CD4-positive, alpha-beta T cell treated with Interleukin-17A for 1 hour (primary cell): ENCODE measurements at regions not wholly inside any gene's neighbourhood (a gene's known extent, or its start where the extent isn't known, plus 50 kb on each side); places are given as distances from the start of the nearest gene placed in this dataset.

ENCODE experiments used
- DNase-seq: peaks from one replicate; pipeline ENCODE4 v3.0.0-alpha.2; 2020

DNA sequence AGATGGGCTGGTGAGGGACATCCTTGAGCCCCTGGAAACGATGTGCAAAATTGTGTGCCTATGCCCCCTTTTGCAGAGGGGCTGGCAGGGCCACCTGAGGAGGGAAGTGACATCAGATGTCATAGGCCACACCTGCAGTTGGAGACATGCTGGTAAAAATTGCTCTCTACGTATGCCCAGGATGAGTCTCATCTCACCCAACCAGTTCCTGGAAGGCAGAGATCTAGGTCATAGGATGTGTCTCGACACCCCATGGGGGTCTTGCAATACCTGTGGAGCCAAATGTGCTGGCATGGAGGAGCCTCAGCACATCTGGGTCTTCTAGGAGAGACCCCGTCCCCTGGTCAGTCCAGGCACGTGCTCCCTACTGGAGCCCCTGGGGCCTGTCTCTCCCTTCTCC lies 96.5 kb upstream of the TLE3 start:
- DNase-seq = no peak

DNA sequence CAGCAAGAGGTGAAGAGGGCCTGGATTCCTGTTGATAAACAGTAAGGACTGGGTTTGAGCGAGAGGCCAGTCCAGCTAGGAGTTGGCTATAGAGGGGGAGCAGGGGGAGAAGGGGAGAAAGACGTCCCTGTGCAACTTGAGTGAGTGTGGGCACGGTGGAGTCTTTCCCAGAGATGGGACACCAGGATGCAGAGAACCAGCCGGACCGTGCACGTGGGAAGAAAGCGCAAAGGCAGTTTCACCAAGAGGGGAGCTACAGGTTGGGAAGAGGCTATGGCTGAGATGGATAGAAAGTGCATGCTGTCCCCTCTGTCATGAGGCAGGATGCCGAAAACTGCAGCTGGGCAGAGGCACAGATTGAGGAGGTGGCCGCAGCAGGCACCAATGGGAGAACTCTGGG lies 96.0 kb upstream of the TLE3 start:
- DNase-seq = no peak

DNA sequence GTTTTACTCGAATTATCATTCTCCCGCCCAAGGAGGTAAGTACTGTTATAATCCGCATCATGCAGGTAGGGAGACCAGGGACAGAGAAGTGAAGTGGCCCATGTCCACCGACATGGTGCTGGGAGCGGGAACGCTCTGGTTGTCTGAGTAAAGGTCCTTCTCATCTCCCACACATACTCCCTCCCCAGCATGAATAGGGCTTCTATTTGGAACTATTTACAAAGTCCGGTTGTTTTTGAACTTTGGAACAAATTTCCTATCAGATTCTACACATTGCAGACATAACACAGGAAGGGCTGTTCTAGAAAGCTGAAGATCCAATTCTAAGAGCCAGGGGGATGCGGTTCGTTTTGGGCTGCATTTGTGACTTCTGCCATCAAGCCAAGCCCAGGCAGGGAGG lies 94.8 kb upstream of the TLE3 start:
- DNase-seq = no peak

DNA sequence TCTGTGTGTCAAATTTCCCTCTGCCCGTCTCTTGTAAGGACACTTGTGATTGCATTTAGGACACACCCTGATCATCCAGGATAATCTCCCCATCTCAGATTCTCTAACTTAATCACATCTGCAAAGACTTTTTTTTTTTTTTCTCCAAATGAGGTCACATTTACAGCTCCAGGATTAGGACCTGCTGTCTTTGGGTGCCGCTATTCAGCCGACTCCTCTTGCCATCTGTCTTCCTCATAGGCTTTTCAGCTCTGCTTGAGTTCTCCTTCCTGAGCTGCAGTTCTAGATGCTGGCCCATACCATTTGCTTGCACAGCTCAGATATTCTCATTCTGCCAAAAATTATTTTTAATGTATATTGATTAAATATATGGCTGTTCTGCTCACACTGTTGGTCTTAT lies 94.3 kb upstream of the TLE3 start:
- DNase-seq = no peak

DNA sequence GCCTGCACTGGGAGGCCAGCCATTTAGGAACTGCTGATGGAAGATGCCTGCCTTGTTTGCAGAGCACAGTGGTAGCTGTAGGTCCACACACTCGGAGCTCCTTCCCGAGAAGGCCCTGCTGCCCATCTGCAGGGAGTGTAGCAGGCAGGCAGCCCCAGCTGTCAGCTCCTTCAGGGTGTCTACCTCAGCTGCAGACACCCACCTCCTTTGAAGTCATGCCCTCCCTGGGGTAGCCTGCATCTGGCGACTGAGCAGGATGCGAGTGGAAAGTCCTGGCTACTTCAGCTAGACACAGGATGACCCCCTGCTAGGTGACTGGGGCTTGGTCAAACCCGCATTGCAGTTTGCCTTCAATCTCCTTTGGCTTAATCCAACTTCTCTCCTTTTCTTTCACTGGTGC lies 93.2 kb upstream of the TLE3 start:
- DNase-seq = no peak

DNA sequence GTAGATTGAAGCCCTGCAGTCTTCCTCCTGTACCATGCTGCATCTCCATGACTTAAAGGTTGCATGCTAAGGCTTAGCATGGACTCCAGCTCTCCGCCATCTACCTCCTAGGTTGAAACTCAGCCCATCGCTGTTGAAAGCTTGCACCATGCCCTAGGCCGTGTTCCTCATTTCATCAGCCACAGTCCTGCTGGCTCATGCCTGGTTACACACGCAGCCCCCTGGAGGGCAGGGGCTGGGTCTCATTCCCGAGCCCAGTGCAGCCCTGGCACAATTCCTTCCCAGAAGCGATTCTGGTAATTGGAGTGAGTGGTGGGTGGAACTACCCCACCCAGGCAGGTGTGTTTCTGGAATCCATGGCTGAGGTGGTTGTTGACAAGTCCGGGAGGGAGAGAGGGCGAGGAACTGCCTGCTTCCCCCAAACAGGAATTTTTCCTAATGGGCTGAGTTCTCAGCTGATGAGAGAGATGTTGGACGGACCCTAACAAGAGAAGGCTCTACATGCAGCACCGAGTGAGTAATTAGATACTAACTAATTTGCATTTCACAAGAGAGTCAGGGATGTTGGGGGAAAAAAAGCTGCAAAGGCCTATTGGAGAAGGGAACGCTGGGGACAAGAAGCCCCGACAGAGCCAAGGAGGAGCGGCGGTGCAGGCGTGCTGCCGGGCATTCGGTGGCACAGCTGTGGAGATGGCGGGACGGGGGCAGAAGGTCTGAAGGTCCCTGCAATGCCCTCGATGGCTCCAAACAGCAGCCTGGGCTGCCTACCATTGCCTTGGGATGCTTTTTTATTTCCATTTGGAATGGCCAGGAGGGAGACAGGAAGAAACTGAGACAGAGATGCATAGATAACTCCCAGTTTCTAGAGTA lies 92.3 kb upstream of the TLE3 start:
- DNase-seq = no peak

DNA sequence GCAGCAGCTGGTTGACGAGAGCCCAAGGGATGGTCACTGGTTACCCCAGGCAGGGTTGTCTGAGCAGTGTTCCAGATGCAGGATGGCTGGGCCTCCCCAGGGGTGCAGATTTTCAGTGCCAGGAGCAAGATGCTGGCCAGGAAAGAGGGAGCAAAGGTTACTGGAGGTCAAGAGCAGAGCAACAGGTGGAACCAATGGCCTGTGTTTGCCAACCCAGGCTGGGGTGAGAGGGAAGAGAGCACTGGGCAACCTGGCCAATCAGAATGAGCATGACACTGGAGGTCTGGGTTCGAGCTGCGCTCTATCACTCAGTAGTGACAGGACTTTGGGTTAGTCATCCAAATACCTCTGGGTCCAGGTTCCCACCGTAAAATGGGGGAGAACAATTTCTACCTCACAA lies 90.6 kb upstream of the TLE3 start:
- no peak for DNase-seq

DNA sequence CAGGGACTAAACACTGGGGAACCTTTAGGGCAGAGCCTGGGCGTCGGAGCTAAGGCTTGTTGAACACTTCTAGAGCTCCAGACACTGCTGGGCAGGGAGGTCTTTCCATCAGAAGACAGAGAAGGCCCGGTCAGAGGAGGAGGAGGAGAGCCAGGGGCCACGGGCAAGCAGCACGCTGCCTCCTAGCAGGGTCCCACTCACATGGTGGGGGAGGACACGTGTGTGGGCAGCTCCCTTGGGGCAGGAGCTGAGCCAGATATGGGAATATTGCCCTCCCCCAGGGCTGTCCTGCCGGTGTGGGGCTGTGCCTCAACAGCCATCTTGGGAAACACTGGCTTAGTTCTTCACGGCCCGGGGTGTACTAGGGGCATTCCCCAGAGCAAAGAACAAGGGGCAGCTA lies 89.6 kb upstream of the TLE3 start:
- no peak for DNase-seq

DNA sequence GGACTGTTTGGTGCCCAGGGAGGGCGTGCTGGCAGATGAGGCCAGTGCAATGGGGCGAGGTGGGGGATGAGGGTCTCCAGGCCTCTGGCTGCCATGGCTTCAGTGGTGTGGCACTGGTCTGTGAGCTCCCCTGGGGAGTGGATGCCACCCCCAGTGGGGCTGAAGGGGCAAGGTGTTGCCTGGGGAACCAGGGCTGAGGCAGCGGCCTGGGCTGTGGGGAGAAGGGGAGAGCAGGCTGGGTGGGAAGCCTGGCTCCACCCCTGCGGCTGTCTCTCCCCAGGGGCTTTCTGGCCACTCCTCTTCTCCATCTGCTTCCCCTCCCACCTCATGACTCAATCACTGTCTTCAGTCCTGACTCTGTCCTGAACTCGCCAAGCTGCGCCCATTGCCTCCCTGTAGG lies 88.4 kb upstream of the TLE3 start:
- DNase-seq = no peak

DNA sequence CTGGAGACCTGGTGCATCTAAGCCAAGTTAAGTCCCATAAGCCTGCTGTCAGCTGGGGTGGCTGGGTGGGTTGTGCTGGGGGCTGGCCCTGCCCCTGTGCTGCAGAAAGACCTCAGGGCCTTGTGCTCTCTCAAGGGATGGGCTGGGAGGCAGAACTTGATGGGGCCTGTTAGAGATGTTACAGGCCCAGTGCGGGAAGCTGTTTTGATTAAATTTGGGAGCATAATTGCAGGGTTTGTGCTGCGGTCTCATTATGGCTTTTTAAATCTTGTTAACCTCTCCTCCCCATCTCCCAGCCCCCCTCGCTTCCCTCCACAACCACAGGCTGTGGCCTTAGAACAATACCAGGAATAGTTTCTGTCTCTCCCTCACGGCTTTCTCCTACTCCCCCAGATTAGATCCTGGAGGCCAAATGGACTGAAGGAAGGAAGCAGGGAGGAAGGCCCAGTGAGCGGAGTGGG lies 87.6 kb upstream of the TLE3 start:
- no peak for DNase-seq

DNA sequence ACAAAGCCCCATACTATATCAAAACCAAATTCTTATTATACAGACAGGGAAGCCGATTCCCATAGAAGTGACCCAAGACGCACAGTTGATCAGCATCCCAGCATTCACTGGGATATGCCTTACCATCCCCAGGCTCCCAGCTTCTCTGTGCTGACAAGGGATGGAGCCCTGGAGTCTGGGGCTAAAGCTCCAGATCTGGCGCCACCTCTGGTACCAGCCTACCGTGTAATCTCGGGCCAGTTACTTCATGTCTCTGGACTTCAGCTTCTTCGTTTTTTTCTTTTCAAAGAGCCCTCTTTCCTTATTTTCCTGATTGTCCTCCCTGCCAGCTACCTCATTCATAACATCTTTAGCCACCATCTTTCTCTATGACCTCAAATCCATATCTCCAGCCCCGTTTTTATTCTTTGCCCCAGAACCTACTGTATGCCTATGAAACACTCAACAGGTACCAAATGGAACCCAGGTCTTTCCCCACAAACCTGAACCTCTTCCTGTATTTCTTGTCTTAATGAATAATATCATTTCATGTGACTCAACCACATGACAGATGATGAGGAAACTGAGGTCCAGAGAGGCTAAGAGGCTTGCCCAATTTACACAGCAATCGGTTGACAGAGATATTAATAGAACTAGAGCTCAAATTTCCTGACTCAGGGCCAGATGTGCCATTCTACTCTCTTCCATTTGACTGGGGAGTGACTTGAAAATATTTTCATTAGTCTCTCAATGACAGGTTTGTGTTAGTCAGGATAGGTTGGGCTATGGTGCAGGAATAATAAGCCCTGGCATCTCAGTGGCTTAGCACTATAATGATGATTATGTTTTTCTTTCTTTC lies 85.4 kb upstream of the TLE3 start:
- no peak for DNase-seq

DNA sequence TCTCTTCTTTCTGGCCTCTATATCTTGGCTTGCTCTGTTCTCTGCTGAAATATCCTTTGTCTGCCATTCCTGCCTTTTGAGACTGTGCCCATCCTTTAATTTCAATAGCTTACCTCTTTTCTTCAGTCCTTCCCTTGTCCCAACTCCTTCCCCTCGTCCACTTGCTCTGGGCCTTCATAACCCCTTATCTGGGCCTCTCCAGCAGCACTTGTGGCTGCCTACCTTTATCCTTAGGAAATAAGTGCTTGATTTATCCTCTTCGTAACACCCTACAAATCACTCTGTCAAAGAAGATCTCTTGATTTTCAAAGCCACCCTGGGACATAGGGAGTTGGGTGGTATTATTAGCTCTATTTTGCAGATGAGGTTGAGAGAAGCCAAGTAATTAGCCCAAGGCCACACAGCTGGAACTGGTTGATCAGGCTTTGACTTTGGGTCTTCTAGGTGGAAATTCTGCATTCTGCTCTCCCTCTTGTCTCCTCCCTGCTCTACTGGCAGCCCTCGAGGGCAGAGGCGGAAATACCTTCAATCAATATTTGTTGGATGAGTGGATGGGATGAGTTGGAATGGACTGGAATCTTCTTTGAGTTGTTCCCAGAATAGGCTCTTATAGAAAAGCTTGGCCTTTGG lies 84.0 kb upstream of the TLE3 start:
- no peak for DNase-seq

DNA sequence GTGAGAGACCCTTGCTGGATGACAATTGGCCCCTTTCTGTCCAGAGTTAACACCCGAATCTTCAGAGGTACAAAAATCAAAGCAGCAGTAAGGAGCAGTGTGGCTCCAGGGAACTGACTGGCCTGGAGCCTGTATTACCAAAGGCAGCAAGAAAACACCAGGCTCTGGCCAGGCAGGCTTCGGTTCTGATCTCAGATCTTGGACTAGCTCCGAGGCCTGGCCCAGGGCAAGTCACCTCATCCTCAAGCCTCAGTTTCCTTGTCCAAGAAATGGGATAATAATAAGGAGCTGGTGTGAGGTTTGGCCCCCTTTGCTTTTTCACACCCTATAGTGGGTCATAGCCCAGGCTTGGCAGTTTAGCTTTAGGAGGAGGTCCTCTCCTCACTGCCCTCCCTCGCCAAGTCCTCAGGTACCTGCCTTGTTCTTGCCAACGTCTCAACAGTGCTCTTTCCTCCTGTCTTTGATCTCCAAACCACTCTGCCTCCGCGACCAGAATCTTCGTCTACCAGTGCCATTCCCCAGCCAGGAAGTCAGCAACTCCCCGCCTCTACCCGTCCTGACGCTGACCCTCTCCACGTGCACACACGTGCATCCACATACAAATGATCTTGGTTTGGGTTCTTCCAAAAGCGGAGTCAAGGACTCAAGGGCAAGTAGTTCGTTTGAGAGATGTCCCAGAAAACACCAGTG lies 82.6 kb upstream of the TLE3 start:
- no peak for DNase-seq

DNA sequence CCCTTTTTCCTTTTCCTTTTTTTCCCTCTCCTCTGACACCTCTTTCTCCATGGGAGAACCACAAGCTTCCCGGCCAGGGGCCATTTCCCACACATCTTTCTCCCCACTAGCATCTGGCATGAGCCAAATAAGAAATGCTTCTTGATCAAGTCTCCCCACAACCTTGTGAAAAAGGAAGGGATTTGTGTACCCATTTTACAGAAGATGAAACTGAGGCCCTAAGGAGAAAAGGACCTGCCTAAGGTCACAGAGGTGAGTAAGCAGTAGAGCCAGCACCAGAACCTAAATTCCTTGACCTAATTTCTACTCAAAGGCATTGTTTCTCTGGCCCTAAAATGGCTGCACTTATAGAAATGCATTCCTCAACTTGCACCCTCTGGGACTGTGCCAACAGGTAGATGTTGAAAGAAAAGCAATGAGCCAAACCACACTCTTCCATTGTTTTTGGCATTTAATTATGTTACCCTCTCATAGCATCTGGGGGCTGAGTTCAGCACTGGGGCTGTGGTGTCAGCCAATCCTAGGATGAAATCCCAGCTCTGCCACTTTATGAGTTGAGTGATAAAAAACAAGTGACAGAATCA lies 81.7 kb upstream of the TLE3 start:
- no peak for DNase-seq

DNA sequence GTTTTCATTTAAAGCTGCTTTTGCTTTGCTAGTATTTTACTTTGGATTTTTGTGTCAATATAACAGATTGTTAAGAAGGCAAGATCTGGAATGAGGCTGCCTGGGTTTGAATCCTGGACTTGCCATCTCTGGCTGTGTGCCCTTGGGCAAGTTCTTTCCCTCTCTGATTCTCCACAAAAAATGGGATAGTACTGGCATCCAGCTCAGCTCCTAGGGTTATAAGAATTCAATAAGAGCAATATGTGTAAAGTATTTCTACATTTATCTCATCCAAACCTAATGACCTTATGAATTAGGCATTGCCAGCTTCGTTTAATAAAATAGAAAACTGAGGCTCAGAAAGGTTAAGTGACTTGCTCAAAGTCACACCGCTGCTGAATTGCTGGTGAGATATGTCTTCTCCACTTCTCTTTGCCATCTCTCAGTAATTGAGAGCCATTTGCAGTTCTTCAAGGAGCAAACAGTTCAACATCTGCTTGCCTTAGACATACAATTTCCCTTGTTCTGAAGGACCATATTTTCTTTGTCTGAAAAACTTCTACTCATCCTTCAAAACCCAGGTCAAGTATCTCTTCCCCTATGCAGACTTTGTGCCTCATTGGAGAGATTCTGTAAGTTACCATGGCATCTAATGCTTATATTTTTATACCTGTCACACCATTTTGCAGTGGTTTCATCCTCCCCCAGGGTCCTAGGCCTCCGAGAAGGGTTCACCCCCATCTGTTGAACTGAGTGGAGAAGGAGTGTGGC lies 80.8 kb upstream of the TLE3 start:
- no peak for DNase-seq

DNA sequence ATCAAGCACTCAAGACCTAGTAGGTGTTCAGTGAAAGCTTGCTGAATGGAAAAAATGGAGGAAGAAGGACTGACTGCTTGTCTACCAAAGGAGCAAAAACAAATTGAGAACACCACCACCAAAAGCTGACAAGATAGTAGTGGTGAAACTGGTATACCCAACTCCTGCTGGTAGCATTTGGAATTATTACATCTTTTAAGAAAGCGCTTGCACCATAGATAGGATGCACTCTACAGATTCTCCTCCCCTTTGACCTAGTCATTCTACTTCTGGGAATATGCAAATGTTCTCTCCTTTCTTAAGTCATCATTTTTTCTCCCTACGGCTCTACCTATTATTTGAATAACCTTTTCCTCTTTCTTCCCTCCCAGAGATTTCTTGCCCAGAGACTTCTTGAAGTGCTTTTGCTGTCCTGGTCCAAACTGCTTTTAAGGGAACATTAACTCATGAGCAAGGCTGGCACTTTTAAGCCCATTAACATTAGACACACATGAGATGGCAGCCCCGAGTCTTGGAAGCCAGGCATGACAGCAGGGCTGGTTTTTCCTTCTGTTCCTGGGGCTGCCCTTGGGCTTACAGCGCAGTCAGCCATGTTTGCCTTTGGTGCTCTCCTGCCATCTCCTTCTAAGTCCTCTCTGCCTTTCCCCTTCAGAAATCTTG lies 75.0 kb upstream of the TLE3 start:
- DNase-seq = no peak

DNA sequence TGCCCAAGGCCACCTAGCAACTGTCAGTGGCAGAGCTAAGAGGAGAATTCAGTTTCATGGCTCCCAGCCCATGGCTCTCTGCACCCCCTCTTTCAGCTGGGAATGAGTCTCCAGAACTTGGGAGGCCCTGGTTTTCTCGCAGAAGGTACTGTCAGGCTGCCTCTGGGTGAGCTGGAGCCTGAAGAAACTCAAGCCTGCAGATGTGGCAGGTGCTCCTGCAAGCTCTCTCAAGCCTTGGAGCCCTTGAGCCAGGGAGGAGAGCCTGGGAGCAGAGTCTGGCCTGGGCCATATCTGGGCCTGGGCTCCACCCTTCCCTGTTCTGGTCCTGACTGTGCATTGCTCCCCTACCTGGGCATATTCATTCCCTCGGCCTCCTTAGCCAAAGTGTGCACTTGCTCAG lies 74.4 kb upstream of the TLE3 start:
- no peak for DNase-seq

DNA sequence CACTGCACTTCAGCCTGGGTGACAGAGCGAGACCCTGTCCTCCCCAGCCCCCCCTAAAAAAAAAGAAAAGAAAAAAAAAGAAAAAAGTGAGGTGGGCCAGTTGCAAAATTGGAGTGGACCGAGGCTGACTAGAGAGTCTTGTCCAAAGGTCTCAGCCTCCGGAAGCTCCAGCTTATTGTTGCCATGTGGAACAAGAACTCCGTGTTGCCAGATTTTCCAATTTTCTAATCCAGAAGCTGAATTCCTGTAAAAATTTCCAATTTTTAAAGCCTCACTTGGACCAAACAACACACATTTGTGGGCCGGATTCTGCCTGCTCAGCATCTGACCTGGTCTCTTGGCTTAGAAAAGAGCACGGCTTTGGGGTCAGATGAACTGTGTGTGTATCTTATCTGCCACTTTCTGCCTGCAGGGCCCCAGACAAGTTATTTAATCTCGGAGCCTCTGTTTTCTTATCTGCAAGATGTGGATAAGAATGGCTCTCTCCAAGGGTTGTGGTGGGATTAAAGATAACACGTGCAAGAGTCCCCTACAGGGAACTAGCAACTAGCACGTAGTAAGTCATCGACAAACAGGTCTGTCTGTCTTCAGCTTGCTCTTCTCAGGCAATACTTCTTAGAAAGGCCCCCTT lies 73.7 kb upstream of the TLE3 start:
- no peak for DNase-seq

DNA sequence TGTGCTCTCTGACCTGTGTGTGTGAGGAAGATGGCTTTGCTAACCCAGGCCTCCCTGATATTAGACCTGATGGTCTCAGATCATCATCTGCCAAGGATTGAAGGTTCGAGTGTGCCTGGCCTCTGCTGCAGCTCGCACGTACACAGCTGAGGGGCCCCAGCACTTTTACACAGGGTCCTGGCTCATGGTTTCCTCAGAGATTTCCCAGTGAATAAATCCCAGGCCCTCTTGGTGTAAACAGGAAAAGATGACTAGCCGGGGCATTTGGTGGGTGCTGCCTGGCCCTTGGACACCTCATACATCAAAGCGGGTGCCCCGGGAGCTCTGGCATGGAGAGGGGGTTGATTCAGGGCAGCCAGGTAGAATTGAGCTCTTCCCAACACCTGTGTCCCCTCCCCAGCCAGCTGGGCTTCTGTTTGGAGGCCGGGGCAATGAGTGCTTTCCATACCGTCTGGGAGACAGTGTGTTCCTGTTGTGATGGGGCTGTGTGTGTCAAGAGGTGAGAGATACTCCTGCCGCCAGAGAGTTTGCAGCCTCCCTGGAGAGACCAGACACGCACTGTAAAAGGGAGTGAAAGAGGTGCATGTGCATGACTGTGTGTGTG lies 72.5 kb upstream of the TLE3 start:
- no peak for DNase-seq

DNA sequence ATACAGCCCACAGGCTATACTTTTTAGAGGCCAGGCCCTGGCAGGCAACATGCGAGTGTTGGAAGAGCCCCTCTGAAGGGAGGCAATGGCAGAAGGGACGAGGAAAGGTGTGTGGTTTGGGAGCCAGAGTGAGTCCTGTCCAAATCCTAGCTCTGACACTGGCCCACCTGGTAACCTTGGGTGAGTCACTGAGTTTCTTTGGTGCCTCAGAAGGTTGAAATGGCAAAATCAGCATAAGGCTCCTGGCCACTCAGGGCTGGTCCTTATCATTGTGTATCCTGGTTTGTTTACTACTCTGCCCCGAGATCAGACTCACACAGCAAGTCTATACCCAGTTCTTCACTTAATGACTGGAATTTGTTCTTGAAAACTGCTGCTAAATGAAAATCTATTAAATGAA lies 71.4 kb upstream of the TLE3 start:
- DNase-seq = no peak

DNA sequence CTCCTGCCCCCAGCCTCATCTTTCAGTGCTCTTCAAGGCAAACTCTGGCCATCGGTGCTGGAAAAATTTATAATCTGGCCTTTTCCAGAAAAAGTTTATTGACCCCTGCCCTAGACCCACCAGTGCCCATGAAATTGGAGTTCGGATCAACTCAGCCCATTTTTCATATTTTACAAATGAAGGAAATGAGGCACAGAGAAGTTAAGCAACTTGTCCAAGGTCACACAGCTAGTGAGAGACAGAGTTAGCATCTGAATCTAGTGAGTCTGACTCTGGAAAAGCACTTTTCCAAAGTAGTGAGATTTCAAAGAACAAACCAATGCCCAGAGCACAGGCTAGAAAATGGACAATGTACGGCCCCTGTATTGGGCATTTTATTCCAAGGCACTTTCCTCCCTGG lies 69.4 kb upstream of the TLE3 start:
- no peak for DNase-seq
